RPMI7951 (cell line): ENCODE measurements at regions not wholly inside any gene's neighbourhood (a gene's known extent, or its start where the extent isn't known, plus 50 kb on each side); places are given as distances from the start of the nearest gene placed in this dataset.
"Not testable (repeated sequence)": the region's sequence is repeated elsewhere in the genome, so short reads cannot be mapped to it uniquely, and the experiment has no call there.

Experiments used
- DNase-seq: peaks from one replicate; pipeline ENCODE4 v3.0.0-alpha.2; 2012; ENCODE audit warnings: low read depth

GRCh38 chr12:34223640-34224039 is 201.3 kb downstream of the ALG10 start:
- no peak for DNase-seq

- not testable (repeated sequence) for DNase-seq
These were observed 203.7 kb downstream of the ALG10 start for GRCh38 chr12:34226044-34226443.

GRCh38 chr12:34228046-34228445 is 205.8 kb downstream of the ALG10 start:
- DNase-seq, result peak; percentile 13

- not testable (repeated sequence) for DNase-seq
These were observed 206.7 kb downstream of the ALG10 start for GRCh38 chr12:34229033-34229432.

- DNase-seq, result no peak
These were observed 211.3 kb downstream of the ALG10 start for GRCh38 chr12:34233618-34234017.

- no peak for DNase-seq
These were observed 213.8 kb downstream of the ALG10 start for GRCh38 chr12:34236073-34236472.

- no peak for DNase-seq
These were observed 222.3 kb downstream of the ALG10 start for GRCh38 chr12:34244608-34245007.

GRCh38 chr12:34249271-34249670 is 227.0 kb downstream of the ALG10 start:
- DNase-seq, result no peak

- not testable (repeated sequence) for DNase-seq
These were observed 229.6 kb downstream of the ALG10 start for GRCh38 chr12:34251879-34252278.

- DNase-seq, result no peak
These were observed 231.4 kb downstream of the ALG10 start for GRCh38 chr12:34253674-34254073.

GRCh38 chr12:34257093-34257492 is 234.8 kb downstream of the ALG10 start:
- DNase-seq, result no peak

- not testable (repeated sequence) for DNase-seq
These were observed 239.8 kb downstream of the ALG10 start for GRCh38 chr12:34262140-34262539.

- peak; percentile 2 for DNase-seq
These were observed 241.8 kb downstream of the ALG10 start for GRCh38 chr12:34264110-34264509.

GRCh38 chr12:34273703-34274102 is 251.4 kb downstream of the ALG10 start:
- DNase-seq, result not testable (repeated sequence)

GRCh38 chr12:34275129-34275528 is 252.8 kb downstream of the ALG10 start:
- no peak for DNase-seq

GRCh38 chr12:34286483-34286882 is 264.2 kb downstream of the ALG10 start:
- DNase-seq, result no peak

GRCh38 chr12:34286934-34287333 is 264.6 kb downstream of the ALG10 start:
- DNase-seq, result no peak

GRCh38 chr12:34287437-34287836 is 265.1 kb downstream of the ALG10 start:
- no peak for DNase-seq

GRCh38 chr12:34287986-34288962 is 266.0 kb downstream of the ALG10 start:
- no peak for DNase-seq

GRCh38 chr12:34288963-34289345 is 266.7 kb downstream of the ALG10 start:
- no peak for DNase-seq

- DNase-seq, result no peak
These were observed 267.4 kb downstream of the ALG10 start for GRCh38 chr12:34289431-34290380.

GRCh38 chr12:34290381-34290995 is 268.2 kb downstream of the ALG10 start:
- no peak for DNase-seq
